DMS153 treated with DMSO at 0.1 percent for 48 hours (cell line): ENCODE measurements at regions not wholly inside any gene's neighbourhood (a gene's known extent, or its start where the extent isn't known, plus 50 kb on each side); places are given as distances from the start of the nearest gene placed in this dataset.
"Not testable (repeated sequence)": the region's sequence is repeated elsewhere in the genome, so short reads cannot be mapped to it uniquely, and the experiment has no call there.

Experiments
- DNase-seq: peaks from one replicate; lab custom pipeline; 2025; ENCODE audit not compliant: unreplicated experiment; lab: John Stamatoyannopoulos, UW

- DNase-seq = no peak
These were observed 102.3 kb upstream of the FGGY start for GRCh38 chr1:59194621-59195020.

GRCh38 chr1:59195151-59195550 lies 101.7 kb upstream of the FGGY start:
- no peak for DNase-seq

DNA sequence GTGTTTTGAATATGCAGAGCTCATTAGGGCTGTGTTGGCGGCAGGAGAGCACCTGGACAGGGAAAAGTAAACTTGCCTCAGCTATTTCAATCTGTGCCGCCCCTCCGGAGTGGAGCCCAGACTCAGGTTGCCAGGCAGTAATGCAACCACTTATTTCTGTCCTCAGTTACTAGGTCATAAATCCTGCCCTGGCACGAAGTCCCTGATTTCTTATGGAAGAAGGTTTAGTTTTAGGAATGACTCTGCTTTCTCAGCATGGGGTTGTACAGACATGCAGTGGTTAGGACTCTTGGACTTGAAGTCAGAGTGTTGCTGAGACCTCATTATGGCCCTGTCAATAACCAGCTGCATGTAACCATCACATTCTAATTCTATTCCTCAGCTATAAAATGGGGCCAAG lies 98.3 kb upstream of the FGGY start:
- DNase-seq = no peak

GRCh38 chr1:59199147-59199546 lies 97.7 kb upstream of the FGGY start:
- DNase-seq = no peak

GRCh38 chr1:59199719-59200376 lies 97.0 kb upstream of the FGGY start:
- DNase-seq = peak; percentile 25

GRCh38 chr1:59201341-59201740 lies 95.6 kb upstream of the FGGY start:
- no peak for DNase-seq

GRCh38 chr1:59202455-59202854 lies 94.4 kb upstream of the FGGY start:
- no peak for DNase-seq

DNA sequence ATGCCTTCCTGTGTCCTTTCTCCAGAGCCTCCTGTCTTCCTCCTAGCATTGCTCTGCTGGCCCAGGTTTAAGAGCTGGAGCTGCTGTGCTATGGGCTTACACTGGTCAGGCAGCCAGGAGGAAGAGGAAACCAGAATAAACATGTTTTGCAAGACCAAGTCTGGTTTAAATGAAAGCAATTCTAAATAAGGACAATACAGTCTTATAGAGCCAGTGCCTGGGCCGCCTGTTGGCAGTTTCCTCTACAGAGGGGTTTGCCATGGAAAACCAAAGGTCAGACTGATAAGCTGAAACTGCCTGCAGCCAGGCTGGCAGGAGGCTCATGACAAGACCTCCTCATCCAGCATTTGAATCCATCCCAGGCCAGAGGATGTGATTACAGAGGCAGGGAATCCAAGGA lies 92.9 kb upstream of the FGGY start:
- no peak for DNase-seq

DNA sequence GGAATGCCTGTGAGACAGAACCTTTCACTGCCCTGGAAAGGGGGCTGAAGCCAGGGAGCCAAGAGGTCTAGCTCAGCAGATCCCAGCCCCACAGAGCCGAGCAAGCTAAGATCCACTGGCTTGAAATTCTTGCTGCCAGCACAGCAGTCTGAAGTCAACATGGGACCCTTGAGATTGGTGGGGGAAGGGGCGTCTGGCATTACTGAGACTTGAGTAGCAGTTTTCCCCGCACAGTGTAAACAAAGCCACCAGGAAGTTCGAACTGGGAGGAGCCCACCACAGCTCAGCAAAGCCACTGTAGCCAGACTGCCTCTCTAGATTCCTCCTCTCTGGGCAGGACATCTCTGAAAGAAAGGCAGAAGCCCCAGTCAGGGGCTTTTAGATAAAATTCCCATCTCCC lies 90.3 kb upstream of the FGGY start:
- DNase-seq = not testable (repeated sequence)

- DNase-seq = not testable (repeated sequence)
These were observed 86.5 kb upstream of the FGGY start for GRCh38 chr1:59210430-59210829.

GRCh38 chr1:59212706-59213105 lies 84.2 kb upstream of the FGGY start:
- DNase-seq = no peak

GRCh38 chr1:59214248-59215208 lies 82.4 kb upstream of the FGGY start:
- DNase-seq = peak; percentile 63

DNA sequence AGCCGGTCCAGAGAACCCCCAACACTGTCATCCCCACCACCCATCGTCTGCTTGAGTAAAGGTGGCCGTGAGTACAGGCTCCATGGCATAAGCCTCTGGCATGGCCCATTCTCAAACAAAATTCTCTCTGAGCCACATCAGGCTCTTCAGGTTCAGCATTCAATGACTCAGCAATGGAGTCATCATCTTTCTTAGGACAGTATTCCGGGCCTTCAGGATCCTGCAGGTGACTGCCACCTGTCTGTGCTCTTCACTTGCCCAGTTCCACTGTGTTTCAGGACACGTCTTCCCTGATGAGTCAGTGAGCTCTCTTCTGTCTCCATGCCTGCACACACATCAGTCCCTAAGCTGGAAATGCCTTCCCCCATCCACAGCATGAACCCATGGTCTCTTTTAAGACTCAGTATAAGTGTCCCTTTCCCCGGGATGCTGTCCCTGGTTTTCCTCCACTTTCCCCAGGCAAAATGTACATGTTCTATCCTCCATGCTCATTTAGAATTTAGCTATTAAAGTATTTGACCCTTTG lies 81.1 kb upstream of the FGGY start:
- no peak for DNase-seq

DNA sequence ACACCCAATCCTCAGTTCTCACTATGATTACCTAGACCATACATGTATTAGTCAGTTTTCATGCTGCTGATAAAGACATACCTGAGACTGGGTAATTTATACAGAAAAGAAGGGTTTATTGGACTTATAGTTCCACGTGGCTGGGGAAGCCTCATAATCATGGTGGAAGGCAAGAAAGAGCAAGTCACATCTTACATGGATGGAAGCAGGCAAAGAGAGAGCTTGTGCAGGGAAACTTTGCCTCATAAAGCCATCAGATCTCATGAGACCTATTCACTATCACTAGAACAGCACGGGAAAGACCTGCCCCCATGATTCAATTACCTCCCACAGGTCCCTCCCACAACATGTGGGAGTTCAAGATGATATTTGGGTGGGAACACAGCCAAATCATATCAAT lies 79.5 kb upstream of the FGGY start:
- DNase-seq = not testable (repeated sequence)

- no peak for DNase-seq
These were observed 78.2 kb upstream of the FGGY start for GRCh38 chr1:59218521-59219236.

GRCh38 chr1:59219916-59220315 lies 77.0 kb upstream of the FGGY start:
- DNase-seq = no peak

- no peak for DNase-seq
These were observed 76.5 kb upstream of the FGGY start for GRCh38 chr1:59220356-59220755.

- DNase-seq = no peak
These were observed 73.7 kb upstream of the FGGY start for GRCh38 chr1:59223198-59223597.

DNA sequence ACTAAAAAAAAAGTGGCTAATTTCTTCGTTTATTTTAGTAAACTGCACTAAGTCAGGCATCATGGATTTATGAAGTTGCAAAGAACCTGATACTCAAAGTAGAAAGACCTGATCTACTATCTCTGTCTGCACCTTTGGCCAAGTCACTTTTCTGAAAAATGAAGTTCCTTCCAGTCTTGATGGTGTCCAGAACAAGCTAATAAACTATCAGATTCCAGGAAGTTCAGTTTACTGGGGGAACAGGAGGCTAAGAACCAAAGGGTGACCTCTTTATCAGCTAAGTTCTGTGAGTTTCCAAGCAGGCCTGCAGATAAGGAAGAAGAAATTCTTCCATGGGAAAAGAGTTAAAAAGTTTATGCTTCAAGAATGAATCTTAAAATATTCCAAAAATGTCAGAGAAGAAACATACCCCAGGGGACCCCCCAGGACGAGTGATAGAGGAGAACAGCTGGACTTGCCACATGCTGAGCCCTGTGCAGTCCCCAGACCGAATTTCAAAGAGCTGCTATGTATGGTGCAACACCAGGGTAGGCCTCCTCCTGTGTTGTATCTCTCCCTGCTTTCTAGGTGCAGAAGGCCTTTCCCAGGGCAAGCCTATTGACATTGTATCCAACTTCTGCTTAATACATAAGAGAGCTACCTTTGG lies 72.8 kb upstream of the FGGY start:
- no peak for DNase-seq

DNA sequence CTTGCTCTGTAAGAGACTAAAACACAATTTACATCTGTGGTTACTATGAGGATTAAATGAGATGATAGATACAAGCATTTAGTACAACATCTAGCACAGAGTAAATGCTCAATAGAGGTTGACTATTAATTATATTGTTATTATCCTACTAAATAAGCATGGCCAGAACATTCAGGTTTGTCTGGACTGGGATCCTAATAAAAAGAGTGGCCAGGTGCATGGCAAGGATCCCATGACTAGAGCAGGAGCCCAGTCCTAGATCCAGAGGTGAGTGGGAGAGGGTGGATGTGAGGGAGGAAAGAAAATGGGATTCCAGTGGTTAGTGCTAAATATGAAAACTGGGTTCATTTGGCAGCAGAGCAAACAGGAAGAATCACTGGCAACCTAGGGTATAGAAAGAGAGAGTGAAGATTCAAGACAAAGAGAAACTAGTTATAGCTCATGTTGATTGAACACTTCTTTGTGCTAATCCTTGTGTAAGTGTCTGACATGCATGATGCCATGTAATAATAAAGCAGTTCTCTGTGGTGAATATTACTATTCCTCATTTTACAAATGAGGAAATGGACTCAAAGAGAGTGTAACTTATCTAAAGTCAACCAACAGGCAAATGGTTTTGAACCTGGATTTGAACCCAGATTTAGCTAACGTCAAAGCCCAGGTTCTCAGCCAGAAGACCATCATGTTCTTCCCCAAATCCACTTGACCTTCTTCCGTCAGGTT lies 71.1 kb upstream of the FGGY start:
- DNase-seq = no peak
